Activated CD4-positive, alpha-beta T cell treated with anti-CD3 and anti-CD28 coated beads for 24 hours (primary cell): ENCODE measurements at regions not wholly inside any gene's neighbourhood (a gene's known extent, or its start where the extent isn't known, plus 50 kb on each side); places are given as distances from the start of the nearest gene placed in this dataset.
A peak's percentile ranks its signal among the peaks of the same experiment; 100 is the strongest.

Source experiments
- DNase-seq, 2 donors: peaks; one replicate each; pipeline ENCODE4 v3.0.0-alpha.2; 2020; ENCODE audit warnings: low read depth in 2 of 2

DNA sequence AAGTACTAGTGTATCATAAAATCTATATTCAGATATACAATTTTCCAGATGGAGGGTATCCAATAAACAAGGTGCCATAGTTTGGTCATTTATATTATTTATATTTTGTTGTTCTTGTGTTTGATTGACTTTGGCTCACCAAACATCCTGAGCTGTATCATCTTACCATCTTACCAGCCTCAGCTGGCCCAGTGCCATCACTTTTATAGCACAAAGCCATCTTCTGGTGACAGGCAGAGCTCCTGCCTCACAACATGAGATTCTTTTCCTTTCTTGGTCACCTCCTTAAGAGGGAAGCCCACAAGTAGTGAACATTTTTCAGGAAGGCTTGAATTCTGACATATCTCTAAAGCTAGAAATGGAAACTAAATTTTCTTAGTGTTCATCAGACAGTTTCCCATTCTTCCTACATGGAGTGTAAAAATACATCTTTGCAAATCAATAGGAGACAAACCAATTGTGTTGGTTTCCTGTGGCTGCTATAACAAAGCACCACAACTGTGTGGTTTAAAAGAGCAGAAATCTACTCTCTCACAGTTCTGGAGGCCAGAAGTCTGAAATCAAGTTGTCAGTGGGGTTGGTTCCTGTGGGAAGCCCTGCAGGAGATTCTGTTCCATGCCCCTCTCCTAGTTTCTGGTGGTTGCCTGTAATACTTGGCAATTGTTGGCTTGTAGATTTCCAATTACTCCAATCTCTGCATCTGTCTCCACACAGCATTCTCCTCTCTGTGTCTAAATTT, 341.8 kb downstream of the MAN2A1 start:
- no peak for DNase-seq

DNA sequence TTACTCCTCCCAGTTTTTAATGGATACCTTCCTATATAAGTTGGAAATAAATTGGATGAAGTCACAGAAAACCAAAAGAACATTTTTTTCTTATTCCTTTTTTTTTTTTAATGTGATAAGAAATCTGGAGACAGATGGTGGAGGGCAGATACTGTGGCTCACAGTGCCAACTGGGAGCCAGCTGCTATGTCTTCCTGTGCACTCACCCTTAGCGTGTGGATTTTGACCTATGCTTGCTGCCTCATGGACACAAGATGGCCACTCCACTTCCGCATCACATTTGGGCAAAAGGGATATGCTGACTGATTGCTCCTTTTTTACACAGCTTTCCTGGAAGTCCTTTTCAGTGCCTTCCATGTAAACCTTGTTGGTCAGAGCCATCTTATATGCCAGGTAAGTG, 342.6 kb downstream of the MAN2A1 start:
- no peak for DNase-seq

DNA sequence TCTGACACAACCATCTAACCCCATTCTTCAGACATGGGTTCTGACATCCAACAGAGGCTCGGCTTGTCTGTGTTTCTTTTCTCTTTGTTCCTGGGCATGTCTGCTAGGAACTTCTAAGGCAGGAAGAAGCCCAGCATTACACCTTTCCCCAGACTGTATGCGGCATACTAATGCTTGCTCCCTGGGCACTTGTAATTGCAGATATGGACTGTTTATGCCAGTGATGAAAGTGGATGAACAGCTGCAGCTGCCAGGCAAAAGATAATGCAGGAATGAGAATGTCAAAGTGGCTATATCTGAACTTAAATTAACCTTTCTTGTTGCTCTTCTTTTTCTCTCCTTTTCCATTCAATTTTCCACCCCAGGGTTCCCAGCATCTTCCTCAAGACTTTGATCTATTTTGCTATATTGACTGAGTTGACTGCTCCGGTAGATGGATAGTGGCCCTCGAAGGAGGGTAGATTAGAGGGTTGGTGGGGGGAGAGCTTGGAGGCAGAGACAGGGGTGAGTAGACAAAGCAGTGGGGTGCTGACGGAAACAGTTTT, 344.4 kb downstream of the MAN2A1 start:
- DNase-seq = no peak

DNA sequence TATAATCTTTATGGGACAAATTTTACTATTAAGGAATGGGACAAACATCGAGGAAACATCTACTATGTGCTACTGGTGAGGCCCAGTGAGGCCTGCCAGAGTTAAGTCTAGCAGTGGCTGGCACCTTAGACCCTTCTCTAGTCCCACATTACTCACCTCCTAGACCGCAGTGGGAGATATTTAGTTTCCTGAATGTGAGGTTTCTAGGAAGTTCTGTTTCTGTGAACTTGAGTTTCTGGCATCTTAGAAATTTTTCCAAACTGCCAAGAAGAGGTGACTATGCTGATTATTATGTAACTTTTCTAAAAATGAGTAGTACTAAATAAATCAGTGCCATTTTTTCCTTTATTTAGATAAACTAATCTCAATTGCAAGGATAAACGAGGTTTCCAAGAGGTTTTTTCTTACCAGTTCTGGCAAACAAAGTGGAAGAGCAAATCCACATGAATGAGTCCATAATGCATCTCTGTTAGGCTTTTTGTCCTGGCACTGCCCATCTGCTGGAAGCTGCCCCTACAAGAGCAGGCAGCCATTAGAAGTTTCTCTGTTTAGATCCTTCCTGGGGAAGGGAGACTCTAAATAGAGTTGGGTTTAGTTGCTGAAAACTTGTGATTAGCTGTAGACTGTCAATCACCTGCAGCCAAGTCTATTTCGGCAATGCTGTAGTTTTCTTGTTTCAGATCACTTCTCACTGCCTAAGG, 348.7 kb downstream of the MAN2A1 start:
- DNase-seq = no peak

DNA sequence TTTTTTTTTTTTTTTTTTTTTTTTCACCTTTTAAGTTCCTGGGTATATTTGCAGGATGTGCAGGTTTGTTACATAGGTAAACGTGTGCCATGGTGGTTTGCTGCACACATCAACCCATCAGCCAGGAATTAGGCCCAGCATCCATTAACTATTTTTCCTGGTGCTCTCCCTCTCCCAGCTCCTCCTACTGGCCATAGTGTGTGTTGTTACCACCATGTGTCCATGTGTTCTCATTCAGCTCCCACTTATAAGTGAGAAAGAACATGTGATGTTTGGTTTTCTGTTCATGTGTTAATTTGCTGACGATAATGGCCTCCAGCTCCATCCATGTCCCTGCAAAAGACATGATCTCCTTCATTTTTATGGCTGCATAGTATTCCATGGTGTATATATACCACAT, 350.5 kb downstream of the MAN2A1 start:
- no peak for DNase-seq

DNA sequence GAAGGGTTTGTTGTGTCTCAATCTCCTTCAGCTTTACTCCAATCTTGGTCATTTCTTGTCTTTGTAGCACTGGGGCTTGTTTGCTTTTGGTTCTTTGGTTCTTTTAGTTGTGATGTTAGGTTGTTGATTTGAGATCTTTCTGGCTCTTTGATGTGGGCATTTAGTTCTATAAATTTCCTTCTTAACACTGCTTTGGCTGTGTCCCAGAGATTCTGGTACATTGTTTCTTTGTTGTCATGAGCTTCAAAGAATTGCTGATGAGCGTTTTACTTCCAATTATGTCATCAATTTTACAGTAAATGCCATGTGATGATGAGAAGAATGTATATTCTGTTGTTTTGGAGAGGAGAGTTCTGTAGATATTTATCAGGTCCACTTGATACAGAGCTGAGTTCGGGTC, 353.3 kb downstream of the MAN2A1 start:
- no peak for DNase-seq

DNA sequence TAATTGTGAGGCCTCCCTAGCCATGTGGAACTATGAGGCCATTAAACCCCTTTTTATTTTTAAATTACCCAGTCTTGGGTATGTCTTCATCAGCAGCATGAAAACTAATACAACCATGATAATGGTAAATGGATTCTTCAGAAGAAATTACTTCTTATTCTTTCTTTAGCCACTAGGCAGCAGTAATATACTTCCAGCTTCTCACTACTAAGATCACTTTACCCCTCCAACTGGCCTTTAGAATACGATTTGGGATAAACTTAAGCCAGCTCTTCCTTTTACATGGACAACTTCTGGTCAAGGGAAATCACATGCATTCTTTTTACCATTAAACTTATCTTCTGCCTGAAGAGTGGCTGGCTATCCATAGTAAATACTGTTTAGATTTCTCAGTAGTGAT, 355.4 kb downstream of the MAN2A1 start:
- DNase-seq = no peak

DNA sequence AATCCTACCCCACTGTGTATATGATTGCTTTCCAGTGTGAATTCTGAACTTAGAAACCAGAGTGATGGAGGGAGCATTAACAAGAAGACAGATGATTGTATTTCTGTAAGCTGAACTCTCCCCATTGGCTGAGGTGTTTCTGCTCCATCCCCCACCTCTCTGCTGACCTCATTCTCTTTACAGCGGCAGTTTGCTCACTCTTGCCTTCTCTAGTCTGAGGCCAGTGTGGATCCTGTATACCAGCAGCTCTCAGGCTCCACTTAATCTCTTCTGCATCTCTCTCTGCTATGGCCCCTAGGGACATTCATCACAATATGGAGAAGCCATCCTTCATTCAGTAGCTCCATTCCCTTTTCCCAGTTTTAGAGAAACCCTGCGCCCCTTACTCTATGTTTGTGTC, 358.8 kb downstream of the MAN2A1 start:
- no peak for DNase-seq

DNA sequence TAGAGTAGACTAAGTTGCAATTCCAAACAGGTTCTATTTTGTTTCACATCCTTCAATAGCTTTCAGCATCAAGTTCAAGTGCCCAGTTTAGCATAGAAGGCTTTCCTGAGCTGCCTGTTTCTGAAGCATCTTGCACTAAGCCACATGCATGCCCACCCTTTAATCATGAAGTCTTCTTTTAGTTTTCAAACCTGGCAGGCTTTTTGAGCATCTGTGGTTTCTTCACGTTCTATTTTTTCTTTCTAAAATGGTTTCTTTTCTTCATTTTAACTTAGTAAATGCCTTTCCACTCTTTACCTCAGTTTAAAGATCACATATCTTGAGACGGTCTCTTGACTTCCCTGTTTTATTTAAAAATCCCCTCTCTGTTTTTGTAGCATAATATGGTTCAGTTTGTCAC, 360.1 kb downstream of the MAN2A1 start:
- no peak for DNase-seq

DNA sequence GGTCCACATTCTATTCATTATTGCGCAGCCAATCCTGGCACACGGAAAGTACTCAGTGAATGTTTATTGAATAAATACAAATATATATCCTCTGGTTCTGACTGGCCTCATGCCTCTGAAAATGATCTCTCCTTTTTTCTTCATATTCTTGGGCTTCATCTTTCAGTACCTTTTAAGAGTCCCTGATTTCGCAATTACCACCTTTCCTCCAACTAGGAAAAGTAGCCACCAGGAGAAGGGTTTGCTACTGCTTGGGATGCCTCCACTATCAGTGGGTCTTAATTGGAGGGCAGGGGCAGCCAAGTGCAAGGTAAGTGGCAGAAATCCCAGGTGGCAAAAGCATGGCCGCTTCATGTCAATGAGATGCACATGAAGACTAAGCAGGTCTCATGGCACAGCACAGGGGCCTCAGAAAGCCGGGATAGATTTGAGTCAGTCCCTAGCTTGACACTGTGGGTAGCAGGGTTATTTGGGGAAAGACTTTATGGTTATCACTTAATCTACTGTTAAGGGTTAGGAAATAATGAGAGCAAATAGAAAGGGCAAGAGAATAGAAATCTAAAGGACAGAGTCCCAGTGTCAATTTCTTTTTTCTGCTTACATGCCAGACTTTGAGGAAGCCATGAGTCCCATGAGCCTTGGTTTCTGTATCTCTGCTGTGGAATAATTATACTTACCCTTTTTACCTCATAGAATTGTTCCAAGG, 361.1 kb downstream of the MAN2A1 start:
- DNase-seq = no peak

DNA sequence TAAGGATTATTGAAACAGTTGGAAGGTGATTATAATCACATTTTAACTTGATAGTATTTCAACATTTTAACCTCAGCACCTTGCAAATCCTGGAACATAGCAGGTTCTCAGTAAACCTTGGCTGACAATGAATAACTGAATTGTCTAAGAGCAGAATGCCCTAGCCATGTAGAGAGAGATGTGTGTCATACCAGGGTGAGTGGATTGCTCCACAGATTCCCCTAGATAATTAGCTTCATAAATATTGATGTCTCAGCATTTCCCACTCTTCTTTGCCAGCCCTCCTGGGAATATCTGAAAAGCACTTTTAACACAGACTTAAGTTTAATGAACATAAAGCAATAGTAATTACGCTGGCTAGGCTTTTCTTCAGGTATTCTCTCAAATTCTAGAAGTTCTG, 363.5 kb downstream of the MAN2A1 start:
- no peak for DNase-seq

DNA sequence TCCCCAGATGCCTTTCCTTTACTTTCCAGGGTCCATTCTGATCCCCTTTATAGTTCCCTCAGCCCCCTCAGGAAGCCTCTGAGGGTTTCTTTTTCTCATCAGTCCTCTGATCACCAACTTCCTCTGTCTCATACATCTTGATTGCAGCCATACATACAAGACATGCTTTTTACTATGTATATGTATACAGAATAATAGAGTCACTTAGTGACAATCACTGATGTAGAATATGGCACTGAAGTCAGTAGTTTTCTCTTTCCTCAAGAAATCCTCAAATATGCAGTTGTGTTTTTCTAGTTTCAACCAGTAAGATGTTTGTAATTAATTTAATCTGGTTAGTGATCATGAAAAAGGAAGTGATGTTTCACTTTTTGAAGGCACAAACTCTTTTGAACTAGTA, 364.1 kb downstream of the MAN2A1 start:
- no peak for DNase-seq

DNA sequence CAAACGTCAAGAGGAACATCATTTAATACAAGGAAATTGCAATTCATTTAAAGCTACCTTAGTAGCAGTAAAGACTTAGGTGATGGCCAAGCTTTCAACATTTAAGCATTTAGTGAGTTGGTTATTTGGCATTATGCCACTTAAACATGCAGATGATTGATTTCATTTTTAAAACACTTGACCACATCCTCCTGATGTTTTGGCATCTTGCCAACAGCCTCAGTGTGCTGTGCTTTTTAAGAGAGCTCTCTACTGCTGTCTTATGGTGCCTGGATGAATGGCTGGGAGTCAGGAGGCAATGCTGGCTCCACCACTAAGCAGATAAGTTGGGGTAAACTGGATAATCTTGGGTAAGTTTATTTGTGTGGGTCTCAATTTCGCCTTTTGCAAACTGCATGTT, 364.5 kb downstream of the MAN2A1 start:
- DNase-seq = peak; percentile 23 to 47

DNA sequence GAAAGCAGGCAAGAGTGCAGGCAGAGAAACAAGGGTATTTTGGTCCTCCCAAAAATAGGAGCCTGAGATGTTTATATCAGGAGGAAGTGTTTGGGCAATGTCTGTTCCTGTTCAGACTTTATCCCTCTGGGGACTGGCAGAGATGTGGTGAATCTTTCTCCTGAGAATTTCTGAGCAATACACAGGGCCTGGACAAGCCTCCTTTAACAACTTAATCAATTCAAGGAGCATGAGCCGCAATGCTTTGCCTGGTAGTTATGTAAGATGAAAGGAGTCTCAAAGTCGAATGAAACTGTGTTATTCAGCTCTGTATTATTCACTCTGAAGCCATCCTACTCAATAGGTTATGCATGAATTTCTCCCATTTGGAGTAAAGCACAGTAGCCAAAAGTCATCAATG, 365.6 kb downstream of the MAN2A1 start:
- no peak for DNase-seq

DNA sequence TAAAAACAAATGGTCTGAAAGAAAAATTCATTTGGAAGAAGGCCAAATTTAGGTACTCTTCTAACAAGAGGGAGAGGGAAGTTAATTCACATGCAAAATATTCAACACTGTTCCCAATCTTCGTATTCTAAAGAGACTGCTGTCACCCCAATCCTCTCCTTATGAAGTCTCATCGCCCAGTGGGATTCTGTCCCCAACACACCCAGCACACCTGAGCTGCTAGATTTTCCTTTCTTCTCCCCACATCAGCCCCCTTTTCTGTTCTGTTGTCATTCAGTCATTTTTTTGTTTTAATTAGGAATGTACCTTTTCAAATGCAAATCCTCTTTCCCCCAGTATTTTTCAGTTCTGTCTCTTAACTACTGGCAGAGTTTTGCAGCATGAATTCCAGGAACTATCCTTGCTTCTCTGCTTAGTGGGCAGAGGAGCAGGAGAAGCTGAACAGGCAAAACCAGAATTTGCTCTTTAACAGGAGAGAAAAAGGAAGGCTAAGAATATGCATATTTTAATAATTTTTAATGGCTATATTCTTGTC, 366.9 kb downstream of the MAN2A1 start:
- no peak for DNase-seq

DNA sequence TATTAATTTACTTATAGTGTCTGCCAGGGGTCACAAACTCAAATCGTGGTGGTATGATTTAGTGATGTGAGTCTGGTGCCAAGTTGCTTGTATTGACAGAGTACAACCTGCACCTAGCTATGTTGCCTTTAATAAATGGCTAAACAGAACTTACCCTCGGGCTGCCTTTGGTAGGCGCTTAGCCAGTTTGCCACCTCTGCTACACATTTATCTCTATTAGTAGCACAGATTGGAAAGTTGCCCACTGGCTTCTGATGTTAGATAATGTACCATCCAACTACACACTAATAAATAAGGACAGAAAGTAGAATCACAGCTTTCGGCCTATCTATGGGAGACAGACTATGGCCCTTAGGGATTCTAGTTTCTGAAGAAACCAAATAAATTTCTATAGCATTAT, 368.4 kb downstream of the MAN2A1 start:
- no peak for DNase-seq

DNA sequence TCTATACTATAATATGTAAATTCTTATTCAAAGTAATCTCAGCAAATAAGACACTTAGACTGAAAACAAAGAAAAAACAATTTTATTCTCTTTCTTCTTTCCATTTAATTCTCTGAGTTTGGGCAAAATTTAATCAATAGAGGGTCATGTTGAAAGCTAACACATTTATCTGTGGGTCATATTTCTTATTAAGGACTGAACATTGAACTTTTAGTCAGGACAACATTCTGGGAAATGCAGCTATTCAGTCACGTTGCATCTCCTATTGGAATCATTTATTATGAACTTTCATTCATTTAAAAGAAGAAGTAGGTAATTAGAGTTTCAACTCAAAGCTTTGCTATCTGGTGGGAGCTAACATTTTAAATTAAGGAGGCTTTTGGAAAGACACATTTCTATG, 372.5 kb downstream of the MAN2A1 start:
- no peak for DNase-seq

DNA sequence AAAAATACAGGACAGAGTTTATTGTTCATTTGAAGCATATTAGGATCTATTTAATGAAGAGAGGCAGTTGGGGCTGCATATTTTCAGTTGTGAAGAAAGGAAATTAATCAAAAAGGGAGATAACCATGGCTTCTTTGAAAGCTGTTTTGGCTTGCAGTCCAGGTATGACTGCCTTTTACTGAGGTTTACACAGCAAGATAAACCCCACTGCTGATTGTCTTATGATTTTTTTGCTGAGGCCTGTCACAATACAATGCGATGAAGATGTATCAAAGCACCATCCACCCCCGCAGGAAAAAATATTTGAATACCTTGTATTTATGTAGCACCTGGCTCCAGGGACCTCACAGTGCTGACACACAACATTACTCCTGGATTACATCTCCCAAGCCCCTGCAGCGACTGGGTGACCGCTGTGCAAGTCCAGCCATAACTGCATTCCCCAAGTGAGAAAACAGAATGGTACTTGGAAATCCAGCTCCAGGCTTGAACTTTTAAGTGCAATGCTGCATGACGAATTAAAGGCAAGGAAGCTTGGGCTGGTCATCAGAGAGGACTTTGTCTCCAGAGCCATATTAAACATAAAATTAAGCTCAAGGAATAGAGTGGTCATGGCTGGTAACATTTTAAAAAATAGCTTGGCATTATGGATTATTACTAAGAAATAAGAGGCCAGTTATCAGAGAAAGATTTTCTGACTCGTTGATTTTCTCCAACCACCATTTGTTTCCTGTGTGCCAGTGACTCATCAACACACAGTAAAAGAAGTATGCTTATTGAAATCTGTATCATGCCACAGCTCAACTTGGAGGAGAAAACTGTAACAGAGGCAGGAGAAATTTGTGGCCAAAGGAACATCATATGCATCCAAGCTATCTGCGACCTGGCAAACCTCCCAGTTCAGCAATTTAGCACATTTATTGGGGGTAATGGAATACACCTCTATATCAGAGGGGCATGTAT, 374.2 kb downstream of the MAN2A1 start:
- no peak for DNase-seq

DNA sequence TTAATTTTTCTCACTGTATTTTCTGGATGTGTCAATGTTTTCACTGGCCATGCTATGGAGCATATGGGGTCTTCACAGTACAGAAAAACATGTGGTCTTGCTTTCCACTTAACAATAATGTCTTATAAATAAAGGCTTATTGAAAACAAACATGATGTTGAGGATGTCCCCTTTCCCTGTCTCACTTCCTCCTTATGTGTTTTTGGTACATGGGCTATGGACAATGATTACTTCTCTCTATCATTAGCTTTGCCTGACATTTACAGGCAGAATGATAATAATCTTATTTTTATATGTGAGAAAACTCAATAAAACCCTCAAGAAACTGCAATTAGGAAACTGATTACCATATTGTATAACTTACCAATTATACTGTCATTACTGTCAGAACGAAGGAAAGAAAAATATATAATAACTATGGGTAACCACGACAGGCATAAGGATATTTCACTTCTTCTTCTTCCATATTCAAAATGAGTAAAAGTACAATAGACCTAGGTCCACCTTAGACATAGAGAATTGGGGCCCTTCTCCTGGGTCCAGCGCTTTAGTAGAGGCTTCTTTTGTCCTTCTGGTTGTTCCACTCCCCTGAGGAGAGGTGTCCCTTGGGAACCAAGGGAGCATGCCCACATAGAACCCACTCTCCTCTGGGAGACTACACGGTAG, 375.0 kb downstream of the MAN2A1 start:
- no peak for DNase-seq

DNA sequence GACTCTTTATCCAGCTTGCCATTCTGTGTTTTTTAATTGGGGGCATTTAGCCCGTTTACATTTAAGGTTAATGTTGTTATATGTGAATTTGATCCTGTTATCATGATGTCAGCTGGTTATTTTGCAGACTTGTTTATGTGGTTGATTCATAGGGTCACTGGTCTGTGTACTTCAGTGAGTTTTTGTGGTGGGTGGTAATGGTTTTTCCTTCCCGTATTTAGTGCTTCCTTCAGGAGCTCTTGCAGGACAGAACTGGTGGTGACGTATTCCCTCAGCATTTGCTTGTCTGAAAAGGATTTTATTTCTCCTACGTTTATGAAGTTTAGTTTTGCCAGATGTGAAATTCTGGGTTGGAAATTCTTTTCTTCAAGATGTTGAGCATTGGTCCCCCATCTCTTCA, 381.1 kb downstream of the MAN2A1 start:
- DNase-seq = no peak

DNA sequence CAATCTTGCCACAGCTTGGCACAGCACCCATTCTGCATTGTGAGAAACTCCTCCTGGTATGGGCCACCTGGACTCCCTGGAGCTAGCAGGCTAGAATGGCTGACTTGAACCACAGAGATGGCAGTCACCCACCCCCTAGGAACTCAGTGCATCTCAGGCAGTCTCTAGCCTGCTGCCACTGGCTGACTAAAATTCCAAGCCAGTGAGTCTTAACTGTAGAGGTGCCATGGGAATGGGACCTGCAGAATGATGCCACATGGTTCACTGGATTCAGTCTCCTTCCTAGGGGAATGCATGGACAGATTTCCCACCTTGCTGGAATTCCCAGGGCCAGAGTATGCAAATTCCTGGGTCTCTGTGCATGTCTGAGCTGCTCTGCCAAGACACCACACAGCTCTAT, 382.9 kb downstream of the MAN2A1 start:
- DNase-seq = no peak
